Heart right ventricle (tissue), 16 donors: ENCODE measurements at regions not wholly inside any gene's neighbourhood (a gene's known extent, or its start where the extent isn't known, plus 50 kb on each side); places are given as distances from the start of the nearest gene placed in this dataset.

ENCODE experiments used
- ATAC-seq, 8 donors: fragments of 200-7000 bp; cut with Tn5 transposase; one replicate each; pipeline ENCODE4 v1.9.1; 2020; ENCODE audit warnings: mild to moderate bottlenecking in 8 of 8, moderate library complexity in 8 of 8, moderate number of reproducible peaks in 1 of 8
- DNase-seq, 2 donors: peaks; one replicate each; pipeline ENCODE4 v3.0.0-alpha.2; 2020
- H3K27ac ChIP-seq, 10 donors: fragments of 200-600 bp; sonication (generic) in 2 of 10; one replicate each; pipeline versions ENCODE4 v1.5.0 to v1.8.0; 2020 to 2022; ENCODE audit warnings: mild to moderate bottlenecking in 3 of 10
- H3K27me3 ChIP-seq, 7 donors: fragments of 200-600 bp; one replicate each; pipeline ENCODE4 v1.8.0; 2021 to 2022; ENCODE audit warnings: mild to moderate bottlenecking in 2 of 7
- H3K36me3 ChIP-seq, 9 donors: fragments of 200-600 bp; sonication (generic) in 1 of 9; one replicate each; pipeline versions ENCODE4 v1.5.0 to v1.8.0; 2020 to 2022; ENCODE audit warnings: mild to moderate bottlenecking in 2 of 9
- H3K4me1 ChIP-seq, 9 donors: fragments of 200-600 bp; sonication (generic) in 1 of 9; one replicate each; pipeline versions ENCODE4 v1.5.0 to v1.8.0; 2020 to 2022; ENCODE audit warnings: mild to moderate bottlenecking in 4 of 9
- H3K4me3 ChIP-seq, 10 donors: fragments of 200-600 bp; sonication (generic) in 2 of 10; one replicate each; pipeline versions ENCODE4 v1.5.0 to v1.8.0; 2020 to 2022; ENCODE audit warnings: mild to moderate bottlenecking in 7 of 10, moderate library complexity in 2 of 10
- H3K9me3 ChIP-seq, 11 donors: fragments of 200-600 bp in 10 of 11; sonication (generic) in 2 of 11; one replicate each; pipeline versions ENCODE4 v1.5.0 to v1.8.0; 2013 to 2022; ENCODE audit warnings: mild to moderate bottlenecking in 2 of 11, control low read depth in 1 of 11, moderate library complexity in 1 of 11
- WGBS, 2 donors: extraction: QIAGEN DNeasy Blood & Tissue Kit; methylation state at CpG; one replicate each; pipeline ENCODE4 v1.1.7; 2013; ENCODE audit warnings: inconsistent platforms in 1 of 2; 5-methylcytosine and 5-hydroxymethylcytosine counted together
- intact Hi-C, 10 donors: fragments of 100-400 bp; cut with DNase I; formaldehyde crosslinking; loops; one replicate each; pipeline versions ENCODE4 v1.11.1 to v1.14.2; 2022
- TF ChIP-seq, protein P1 (sequence below), 9 donors: fragments of 200-600 bp; sonication (generic) in 2 of 9; IDR thresholded peaks; one replicate each; pipeline versions ENCODE4 v1.5.0 to v1.8.0; 2021 to 2022; ENCODE audit warnings: antibody characterized with exemption in 9 of 9, mild to moderate bottlenecking in 5 of 9, moderate library complexity in 1 of 9
- donor health status: Arrhythmogenic right ventricular cardiomyopathy.
- donor health status: ischemic (EF 13 %, LVEDD 7.1; RV severe dilation, severe dysfunction).
- donor health status: healthy with polysubstance abuse.
- donor health status: DM: no; HTN: yes; CAD: no.
- donor health status: DM: no; HTN: no; CAD: no.
- donor health status: ischemic (EF 25% LVEDD 6.9; RV normal size, moderate dysfunction).
- donor health status: ischemic (EF 25% LVEDD 5.7; RV mildly dilated, moderate dysfunction).
- donor health status: healthy.
- donor health status: DM: yes; HTN: yes; CAD: no.
- donor health status: Ischemic cardiomyopathy.
- donor health status: ischemic (EF 35%, LVEDD 5.7; RV mildly dilated, moderate dysfunction).
- donor health status: nonischemic (EF 11% LVEDD 7.7; RV severe dilation, severe dysfunction).
- donor health status: DM: yes; HTN: yes; CAD: no.
- donor health status: PGD.
- donor health status: ischemic (EF 29% LVEDD 5.4; RV normal size, mild dysfunction).
- donor health status: nonischemic (EF 23%, LVEDD 6.1; RV moderate dilation, normal function).

DNA sequence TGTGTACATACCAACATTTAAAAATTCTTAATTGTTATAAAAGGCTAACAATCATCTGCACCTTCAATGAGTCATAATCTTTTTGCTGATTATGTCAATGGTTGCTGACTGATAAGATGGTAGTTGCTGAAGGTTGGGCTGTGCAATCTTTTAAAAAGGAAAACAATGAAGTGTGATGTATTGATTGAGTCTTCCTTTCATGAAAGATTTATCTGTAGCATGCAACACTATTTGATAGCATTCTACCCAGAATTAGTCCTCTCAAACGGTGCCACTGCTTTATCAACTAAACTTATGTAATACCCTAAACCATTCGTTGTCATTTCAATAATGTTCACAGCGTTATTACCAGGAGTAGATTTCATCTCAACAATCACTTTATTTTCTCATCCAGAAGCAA lies 2360.6 kb downstream of the PCDH9 start:
- intact Hi-C loops, result no loop called here
- TF ChIP-seq, protein P1, sequence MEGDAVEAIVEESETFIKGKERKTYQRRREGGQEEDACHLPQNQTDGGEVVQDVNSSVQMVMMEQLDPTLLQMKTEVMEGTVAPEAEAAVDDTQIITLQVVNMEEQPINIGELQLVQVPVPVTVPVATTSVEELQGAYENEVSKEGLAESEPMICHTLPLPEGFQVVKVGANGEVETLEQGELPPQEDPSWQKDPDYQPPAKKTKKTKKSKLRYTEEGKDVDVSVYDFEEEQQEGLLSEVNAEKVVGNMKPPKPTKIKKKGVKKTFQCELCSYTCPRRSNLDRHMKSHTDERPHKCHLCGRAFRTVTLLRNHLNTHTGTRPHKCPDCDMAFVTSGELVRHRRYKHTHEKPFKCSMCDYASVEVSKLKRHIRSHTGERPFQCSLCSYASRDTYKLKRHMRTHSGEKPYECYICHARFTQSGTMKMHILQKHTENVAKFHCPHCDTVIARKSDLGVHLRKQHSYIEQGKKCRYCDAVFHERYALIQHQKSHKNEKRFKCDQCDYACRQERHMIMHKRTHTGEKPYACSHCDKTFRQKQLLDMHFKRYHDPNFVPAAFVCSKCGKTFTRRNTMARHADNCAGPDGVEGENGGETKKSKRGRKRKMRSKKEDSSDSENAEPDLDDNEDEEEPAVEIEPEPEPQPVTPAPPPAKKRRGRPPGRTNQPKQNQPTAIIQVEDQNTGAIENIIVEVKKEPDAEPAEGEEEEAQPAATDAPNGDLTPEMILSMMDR (IDR thresholded peaks at IDR 0.05), result no peak
- no peak overlapping the region for H3K27ac ChIP-seq
- no peaks in the 10 kb centered on the region for H3K36me3 ChIP-seq
- DNase-seq (no peak), ATAC-seq (no peak)
- H3K4me3 ChIP-seq, result no peak overlapping the region
- peaks cover 0 to 41% (median 11%) of the 10 kb centered on the region in 11 donors for H3K9me3 ChIP-seq
- no peaks in the 10 kb centered on the region for H3K27me3 ChIP-seq
- H3K4me1 ChIP-seq, result no peaks in the 10 kb centered on the region
- WGBS, 2 donors, result 47 to 49% methylated on average over 3 of the region's 3 CpGs

- intact Hi-C loops, result no loop called here
- Histone ChIP-seq H3K36me3 (no peaks in the 10 kb centered on the region), H3K4me1 (no peaks in the 10 kb centered on the region), H3K9me3 (peaks cover 0 to 35% (median 11%) of the 10 kb centered on the region in 11 donors), H3K27me3 (no peaks in the 10 kb centered on the region), H3K27ac (no peak overlapping the region), H3K4me3 (no peak overlapping the region)
- DNase-seq (no peak), ATAC-seq (no peak)
- TF ChIP-seq, protein P1 (IDR thresholded peaks at IDR 0.05), result no peak
- 64% methylated on average over 2 of the region's 2 CpGs for WGBS, 2 donors
Measured at GRCh38 chr13:64867856-64868255, 2362.3 kb downstream of the PCDH9 start.

DNA sequence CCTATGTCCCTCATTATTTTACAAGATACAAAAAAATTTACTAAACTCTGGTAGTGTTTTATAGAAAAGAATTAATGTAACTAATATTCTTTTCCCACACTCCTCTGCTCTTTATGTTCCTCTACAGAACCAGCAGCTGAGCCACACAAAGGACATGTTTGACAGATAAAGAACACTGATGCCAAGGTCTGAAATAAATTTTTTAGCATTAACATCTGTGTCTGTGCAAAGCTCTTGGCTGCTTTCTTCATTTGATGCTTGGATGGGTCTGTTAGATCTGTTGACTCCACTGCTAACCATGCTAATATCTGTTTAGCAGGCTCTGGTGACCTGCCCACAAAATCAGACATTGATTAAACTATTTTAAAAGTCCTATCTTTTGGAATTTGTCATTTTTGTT lies 2363.8 kb downstream of the PCDH9 start:
- DNase-seq (no peak), ATAC-seq (no peak)
- Histone ChIP-seq H3K27me3 (no peaks in the 10 kb centered on the region), H3K27ac (no peak overlapping the region), H3K4me3 (no peak overlapping the region), H3K4me1 (no peaks in the 10 kb centered on the region), H3K9me3 (peaks cover 0 to 29% (median 11%) of the 10 kb centered on the region in 11 donors), H3K36me3 (no peaks in the 10 kb centered on the region)
- intact Hi-C loops, result no loop called here
- TF ChIP-seq, protein P1 (IDR thresholded peaks at IDR 0.05), result no peak

DNA sequence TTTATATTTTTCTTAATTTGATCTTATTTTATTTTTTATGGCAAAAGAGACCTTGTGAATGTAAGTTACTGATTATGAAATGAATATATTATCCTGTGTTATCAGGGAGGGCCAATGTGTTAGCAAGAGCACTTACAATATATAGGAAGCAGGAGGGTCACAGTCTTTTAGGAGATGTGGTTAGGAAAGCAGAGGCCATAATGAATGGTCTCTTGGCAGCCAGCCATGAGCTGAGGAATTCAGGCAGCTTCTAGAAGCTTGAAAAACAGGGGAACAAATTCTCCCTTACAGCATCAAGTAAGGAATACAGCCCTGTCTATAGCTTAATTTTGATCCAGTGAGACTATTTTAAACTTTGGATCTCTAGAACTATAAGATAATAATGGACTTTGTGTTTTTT lies 2374.6 kb downstream of the PCDH9 start:
- H3K4me1 ChIP-seq, result no peaks in the 10 kb centered on the region
- intact Hi-C loops, result no loop called here
- ATAC-seq, result no peak

More for the DNA sequence above, 2374.6 kb downstream of the PCDH9 start:
- Histone ChIP-seq H3K36me3 (no peaks in the 10 kb centered on the region), H3K27ac (no peak overlapping the region), H3K9me3 (peaks cover 0 to 11% (median 0%) of the 10 kb centered on the region in 11 donors), H3K4me3 (no peak overlapping the region), H3K27me3 (no peaks in the 10 kb centered on the region)
- DNase-seq, result no peak
- TF ChIP-seq, protein P1 (IDR thresholded peaks at IDR 0.05), result no peak
